ENCODE measurements at regions not wholly inside any gene's neighbourhood (a gene's known extent, or its start where the extent isn't known, plus 50 kb on each side); places are given as distances from the start of the nearest gene placed in this dataset.

- TF ChIP-seq ZBTB7A (IDR thresholded peaks at IDR 0.05; ENCODE audit: low read depth): no peak
- TF ChIP-seq NFIC (IDR thresholded peaks at IDR 0.05): no peak
- no peak for TF ChIP-seq FOXM1 (IDR thresholded peaks at IDR 0.05; ENCODE audit: borderline replicate concordance, low read depth)
- no peak for TF ChIP-seq USF1 (IDR thresholded peaks at IDR 0.05)
- TF ChIP-seq REST (IDR thresholded peaks at IDR 0.05; ENCODE audit: low read depth): no peak
- no peak for TF ChIP-seq MAX (IDR thresholded peaks at IDR 0.05)
- TF ChIP-seq EP300 (IDR thresholded peaks at IDR 0.05; ENCODE audit: borderline replicate concordance): no peak
- no peak for TF ChIP-seq TEAD4 (IDR thresholded peaks at IDR 0.05)
- no peak for TF ChIP-seq EGR1 (IDR thresholded peaks at IDR 0.05)
- no peak for TF ChIP-seq YY1 (IDR thresholded peaks at IDR 0.05; ENCODE audit: low read depth)
- TF ChIP-seq TCF12 (IDR thresholded peaks at IDR 0.05; ENCODE audit: low read depth): no peak
- no peak for TF ChIP-seq RAD21 (IDR thresholded peaks at IDR 0.05; ENCODE audit: low read depth)
- TF ChIP-seq TAF1 (IDR thresholded peaks at IDR 0.05; ENCODE audit: low read depth): no peak
- no peak for TF ChIP-seq CEBPB (IDR thresholded peaks at IDR 0.05)
- no peak for TF ChIP-seq CREB1 (IDR thresholded peaks at IDR 0.05; ENCODE audit: low read depth)
Observed at GRCh38 chr7:91527460-91527859, 263.2 kb downstream of the FZD1 start.

GRCh38 chr7:91533996-91534395 is 269.8 kb downstream of the FZD1 start:
- TF ChIP-seq USF1 (IDR thresholded peaks at IDR 0.05) (no peak), CREB1 (IDR thresholded peaks at IDR 0.05; ENCODE audit: low read depth) (no peak), EGR1 (IDR thresholded peaks at IDR 0.05) (no peak), EP300 (IDR thresholded peaks at IDR 0.05; ENCODE audit: borderline replicate concordance) (no peak), YY1 (IDR thresholded peaks at IDR 0.05; ENCODE audit: low read depth) (no peak), REST (IDR thresholded peaks at IDR 0.05; ENCODE audit: low read depth) (no peak), RAD21 (IDR thresholded peaks at IDR 0.05; ENCODE audit: low read depth) (no peak), NFIC (IDR thresholded peaks at IDR 0.05) (no peak), TEAD4 (IDR thresholded peaks at IDR 0.05) (no peak), TCF12 (IDR thresholded peaks at IDR 0.05; ENCODE audit: low read depth) (no peak), FOXM1 (IDR thresholded peaks at IDR 0.05; ENCODE audit: borderline replicate concordance, low read depth) (no peak), TAF1 (IDR thresholded peaks at IDR 0.05; ENCODE audit: low read depth) (no peak), ZBTB7A (IDR thresholded peaks at IDR 0.05; ENCODE audit: low read depth) (no peak)

- TF ChIP-seq RAD21 (IDR thresholded peaks at IDR 0.05; ENCODE audit: low read depth) (no peak), YY1 (IDR thresholded peaks at IDR 0.05; ENCODE audit: low read depth) (no peak), NFIC (IDR thresholded peaks at IDR 0.05) (no peak), TEAD4 (IDR thresholded peaks at IDR 0.05) (no peak), CREB1 (IDR thresholded peaks at IDR 0.05; ENCODE audit: low read depth) (no peak), TAF1 (IDR thresholded peaks at IDR 0.05; ENCODE audit: low read depth) (no peak), EGR1 (IDR thresholded peaks at IDR 0.05) (no peak), CEBPB (IDR thresholded peaks at IDR 0.05) (no peak), USF1 (IDR thresholded peaks at IDR 0.05) (no peak), MAX (IDR thresholded peaks at IDR 0.05) (no peak), EP300 (IDR thresholded peaks at IDR 0.05; ENCODE audit: borderline replicate concordance) (no peak), TCF12 (IDR thresholded peaks at IDR 0.05; ENCODE audit: low read depth) (no peak), REST (IDR thresholded peaks at IDR 0.05; ENCODE audit: low read depth) (no peak), ZBTB7A (IDR thresholded peaks at IDR 0.05; ENCODE audit: low read depth) (no peak), FOXM1 (IDR thresholded peaks at IDR 0.05; ENCODE audit: borderline replicate concordance, low read depth) (no peak)
Observed at GRCh38 chr7:91537260-91538152, 273.3 kb downstream of the FZD1 start.

All from Ishikawa (cell line).